RWPE1 (cell line): ENCODE measurements at regions not wholly inside any gene's neighbourhood (a gene's known extent, or its start where the extent isn't known, plus 50 kb on each side); places are given as distances from the start of the nearest gene placed in this dataset.
A peak's percentile ranks its signal among the peaks of the same experiment; 100 is the strongest.

Experiments
- CTCF ChIA-PET: fragments of 350-600 bp; sonication (Branson Sonifier 250); formaldehyde crosslinking; extraction: SDS; loops from one replicate; lab custom pipeline; 2021; lab: Yijun Ruan, JAX
- POLR2A ChIA-PET: fragments of 400-600 bp; formaldehyde crosslinking; extraction: SDS; loops from one replicate; lab custom pipeline; 2020; ENCODE audit warnings: antibody characterized with exemption; ENCODE audit not compliant: low non-redundant PET; lab: Yijun Ruan, JAX
- DNase-seq: peaks from one replicate; pipeline ENCODE4 v3.0.0; 2012; ENCODE audit warnings: low spot score
- H3K27ac ChIP-seq: fragments of 450-650 bp; 2 replicates; pipeline ENCODE4 v1.5.1; 2017
- CTCF ChIP-seq: fragments of 450-650 bp; conservative IDR thresholded peaks from 2 replicates; pipeline ENCODE4 v1.5.1; 2017; ENCODE audit warnings: low read depth, mild to moderate bottlenecking

- ChIA-PET POLR2A (no interaction called here), CTCF (no interaction called here)
- no peak for TF ChIP-seq CTCF
- no peak overlapping the region for H3K27ac ChIP-seq
- DNase-seq = no peak
These were observed 116.6 kb upstream of the NT5C1B start for GRCh38 chr2:18706001-18706400.

GRCh38 chr2:18704276-18704675 lies 114.9 kb upstream of the NT5C1B start:
- POLR2A ChIA-PET = no interaction called here
- no peak overlapping the region for H3K27ac ChIP-seq
- no peak for TF ChIP-seq CTCF
- CTCF ChIA-PET = interaction anchor here (0.6 kb wide), 2 partner anchors 500 to 1701 kb away, joined by 3 to 6 read pairs; no protein-coding TSS in a partner anchor
- DNase-seq = no peak

- ChIA-PET CTCF (no interaction called here), POLR2A (no interaction called here)
- no peak overlapping the region for H3K27ac ChIP-seq
- no peak for TF ChIP-seq CTCF
- DNase-seq = no peak
These were observed 114.2 kb upstream of the NT5C1B start for GRCh38 chr2:18703555-18703954.

- no peak overlapping the region for H3K27ac ChIP-seq
- DNase-seq = peak; percentile 8
- POLR2A ChIA-PET = no interaction called here
- TF ChIP-seq CTCF = no peak
- CTCF ChIA-PET = interaction anchor here (0.7 kb wide), 1 partner anchor 12 kb away, joined by 3 read pairs; no protein-coding TSS in a partner anchor
These were observed 112.6 kb upstream of the NT5C1B start for GRCh38 chr2:18701981-18702380.

- no peak overlapping the region for H3K27ac ChIP-seq
- ChIA-PET CTCF (no interaction called here), POLR2A (no interaction called here)
- DNase-seq = no peak
- no peak for TF ChIP-seq CTCF
These were observed 112.2 kb upstream of the NT5C1B start for GRCh38 chr2:18701546-18701945.

- no peak overlapping the region for H3K27ac ChIP-seq
- TF ChIP-seq CTCF = no peak
- no peak for DNase-seq
- CTCF ChIA-PET = no interaction called here
- POLR2A ChIA-PET = no interaction called here
These were observed 101.0 kb upstream of the NT5C1B start for GRCh38 chr2:18690342-18690741.
